ENCODE measurements at regions not wholly inside any gene's neighbourhood (a gene's known extent, or its start where the extent isn't known, plus 50 kb on each side); places are given as distances from the start of the nearest gene placed in this dataset.
"Not testable (repeated sequence)": the region's sequence is repeated elsewhere in the genome, so short reads cannot be mapped to it uniquely, and the experiment has no call there.

DNA sequence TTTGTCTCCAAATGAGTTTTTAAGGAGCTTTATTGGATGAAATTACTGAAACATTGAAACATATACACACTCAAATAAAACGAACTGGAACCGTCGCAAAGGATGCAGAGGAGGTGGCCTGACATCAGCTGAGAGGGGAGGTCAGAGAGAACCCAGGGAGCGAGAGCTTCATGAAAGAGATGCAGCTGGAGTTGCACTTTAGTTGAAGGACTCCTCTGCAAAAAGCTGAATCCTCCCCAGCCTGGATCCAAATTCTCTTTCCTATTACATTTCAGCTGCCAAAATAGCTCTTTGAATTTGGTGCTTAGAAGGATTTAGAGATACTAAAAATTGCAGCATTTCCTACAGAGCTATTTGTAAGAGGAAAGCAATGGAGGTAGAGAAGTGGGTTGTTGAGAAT lies 140.0 kb upstream of the DPP6 start:
- DNase-seq, result no peak

DNA sequence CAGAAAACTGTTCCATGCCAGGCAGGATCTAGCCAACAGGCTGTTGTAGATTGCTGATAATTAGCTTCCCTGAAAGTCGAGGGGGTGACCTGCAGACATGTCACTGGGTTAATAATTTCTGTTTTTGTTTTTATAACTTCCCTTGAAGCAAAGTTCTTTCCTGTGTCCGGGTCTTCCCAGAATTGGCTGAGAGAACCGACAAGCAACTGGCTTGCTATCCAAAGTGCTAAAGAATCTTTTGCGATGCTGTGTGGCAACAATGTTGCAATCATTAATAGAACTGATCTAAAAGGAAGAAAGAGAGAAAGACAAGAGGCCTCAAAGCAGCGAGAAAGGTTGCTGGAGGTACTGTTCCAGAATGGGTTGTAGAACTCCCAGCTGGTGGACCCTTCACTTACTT lies 132.1 kb upstream of the DPP6 start:
- DNase-seq, result no peak

DNA sequence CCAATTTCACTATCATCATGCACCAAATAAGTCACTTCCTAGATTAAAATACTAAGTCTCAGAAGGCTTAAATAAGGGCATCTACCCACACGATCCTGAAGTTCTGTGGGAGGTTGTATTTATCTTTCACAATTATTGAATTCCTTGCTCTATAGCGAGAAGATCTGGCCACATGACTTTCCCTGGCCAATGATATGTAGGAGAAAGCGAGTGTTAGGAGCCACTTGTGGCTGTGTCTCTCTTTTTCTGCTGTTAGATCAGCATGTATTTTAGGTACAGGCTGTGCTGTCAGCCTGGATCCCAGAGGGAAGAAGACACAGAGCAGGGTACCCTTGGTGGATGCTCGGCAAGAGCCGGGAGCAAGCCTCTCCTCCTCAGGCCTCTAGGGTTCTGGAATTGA lies 131.3 kb upstream of the DPP6 start:
- no peak for DNase-seq

DNA sequence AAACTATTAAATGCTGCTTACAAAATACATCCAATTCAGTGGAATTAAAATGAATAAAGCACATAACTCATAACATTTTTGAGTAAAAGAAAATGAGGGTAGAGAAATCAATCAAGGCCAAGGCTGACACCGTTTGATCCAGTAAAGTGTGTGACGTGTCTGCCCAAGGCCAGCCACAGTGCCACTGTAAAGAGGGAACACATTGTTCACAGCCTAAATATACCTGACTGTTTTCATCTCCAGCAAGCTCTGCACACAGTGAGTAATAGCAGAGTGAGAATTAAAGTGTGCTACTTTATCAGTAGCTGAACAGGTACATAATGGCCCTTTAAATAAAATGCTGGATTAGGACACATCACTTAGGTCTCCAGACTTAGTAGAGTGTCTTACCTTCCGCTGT lies 130.8 kb upstream of the DPP6 start:
- no peak for DNase-seq

DNA sequence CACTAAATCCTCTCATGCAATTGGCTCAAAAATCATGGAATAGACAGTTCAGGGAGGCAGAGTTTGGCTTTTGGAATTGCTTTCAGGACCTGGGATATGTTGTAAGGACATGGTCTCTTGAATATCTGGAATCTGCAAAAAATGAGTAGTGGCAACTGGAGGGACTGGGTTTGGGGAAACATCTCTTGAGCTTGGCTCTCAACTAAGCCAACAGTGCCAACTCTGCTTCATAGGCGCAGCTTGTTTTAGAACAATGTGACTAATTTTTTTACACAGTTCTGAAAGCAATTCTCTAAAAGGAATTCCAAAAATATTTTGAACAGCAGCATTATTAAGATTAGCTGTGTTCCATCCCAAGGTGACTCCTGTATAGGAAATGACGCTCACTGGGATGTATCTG lies 121.5 kb upstream of the DPP6 start:
- DNase-seq, result no peak

DNA sequence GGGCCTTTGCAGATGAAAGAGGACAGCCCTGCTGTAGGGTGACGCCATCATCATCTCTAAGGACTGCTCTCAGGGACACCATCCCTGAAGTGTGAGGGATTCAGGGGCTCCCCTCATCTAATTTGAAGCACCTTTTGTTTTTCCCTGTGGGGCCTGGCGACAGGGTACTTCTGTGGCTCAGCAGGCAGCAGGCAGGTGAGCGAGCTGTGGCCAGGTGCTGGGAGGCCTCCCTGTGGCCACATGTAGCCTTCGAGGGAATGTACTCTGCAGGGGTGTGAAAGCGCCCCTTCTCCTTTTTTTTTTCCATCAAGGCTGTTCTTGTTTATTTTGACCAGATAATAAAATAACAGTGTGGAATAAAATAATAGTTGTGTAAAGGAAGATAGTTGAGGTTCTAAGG lies 118.2 kb upstream of the DPP6 start:
- DNase-seq, result no peak

DNA sequence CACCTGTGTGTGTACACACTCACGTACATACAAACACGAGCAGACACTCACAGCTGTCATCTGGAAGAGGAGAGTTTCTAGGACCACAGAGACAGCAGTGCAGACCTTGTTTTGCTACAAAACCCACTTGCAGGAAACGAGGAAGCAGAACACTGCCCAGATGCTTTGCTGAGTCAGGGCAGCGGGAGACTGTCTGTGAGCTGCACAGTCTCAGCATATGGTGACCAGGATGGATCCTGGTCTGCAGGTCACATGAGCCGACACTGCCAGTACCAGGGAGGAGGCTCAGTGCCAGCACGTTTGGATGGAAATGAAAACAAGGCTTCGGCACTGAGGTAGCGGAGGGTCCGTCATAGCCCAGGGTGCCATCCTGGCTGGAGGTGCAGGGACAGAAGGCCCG lies 117.6 kb upstream of the DPP6 start:
- no peak for DNase-seq

DNA sequence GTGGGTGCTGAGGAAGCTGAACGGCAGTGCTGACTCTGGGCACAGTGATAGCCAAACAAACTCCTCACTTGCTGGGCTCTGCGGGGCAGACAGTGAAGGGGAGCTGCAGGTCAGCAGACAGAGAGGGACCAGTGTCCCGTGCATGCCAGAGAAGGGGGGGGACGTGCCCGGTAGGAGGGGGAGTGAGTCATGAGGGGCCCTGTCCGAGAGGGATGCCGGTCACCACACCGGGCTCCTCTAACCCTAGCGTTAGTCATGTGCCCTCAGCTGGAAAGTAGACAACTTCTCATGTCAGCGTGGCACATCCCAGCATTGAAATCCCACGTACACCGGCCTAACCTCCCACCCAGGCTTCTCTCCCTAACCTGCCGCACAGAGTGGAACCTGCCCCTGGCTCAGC lies 117.1 kb upstream of the DPP6 start:
- no peak for DNase-seq

DNA sequence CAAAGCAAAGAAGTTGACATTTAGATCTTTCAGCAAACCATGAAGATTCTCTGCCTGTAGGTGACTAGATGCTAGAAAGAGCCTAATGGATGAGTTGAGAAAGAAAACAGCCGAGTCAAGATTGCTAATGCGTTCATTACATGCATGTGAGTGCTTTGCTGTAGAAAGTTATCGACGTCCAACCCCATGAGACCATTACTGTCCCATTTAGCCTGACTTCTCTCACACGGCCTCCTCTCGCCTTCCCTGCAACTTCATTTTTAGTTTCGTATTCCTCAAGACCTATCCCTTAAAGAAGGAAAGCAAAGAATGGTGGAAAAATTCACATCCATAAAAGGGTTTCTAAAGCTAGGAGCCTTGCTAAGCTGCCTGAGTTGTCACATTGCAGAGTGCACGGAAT lies 113.7 kb upstream of the DPP6 start:
- no peak for DNase-seq

DNA sequence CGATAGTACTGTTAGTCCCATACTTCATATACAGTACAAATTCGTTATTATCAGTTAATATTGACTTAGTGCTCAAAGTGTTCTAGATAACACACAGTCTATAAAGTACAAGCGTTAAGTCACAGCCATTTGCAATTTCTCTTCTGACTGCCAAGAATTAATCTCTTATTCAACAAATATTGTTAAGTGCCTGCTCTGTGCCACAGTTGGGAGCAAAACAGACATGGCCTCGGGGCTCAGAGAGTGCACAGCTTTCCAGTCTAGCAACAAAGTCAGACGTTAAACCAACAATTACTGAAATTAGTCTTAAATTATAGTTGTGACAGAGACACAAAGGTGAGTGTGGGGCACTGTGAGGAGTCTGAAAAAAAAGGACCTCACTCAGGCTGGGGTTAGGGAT lies 113.0 kb upstream of the DPP6 start:
- DNase-seq, result no peak

DNA sequence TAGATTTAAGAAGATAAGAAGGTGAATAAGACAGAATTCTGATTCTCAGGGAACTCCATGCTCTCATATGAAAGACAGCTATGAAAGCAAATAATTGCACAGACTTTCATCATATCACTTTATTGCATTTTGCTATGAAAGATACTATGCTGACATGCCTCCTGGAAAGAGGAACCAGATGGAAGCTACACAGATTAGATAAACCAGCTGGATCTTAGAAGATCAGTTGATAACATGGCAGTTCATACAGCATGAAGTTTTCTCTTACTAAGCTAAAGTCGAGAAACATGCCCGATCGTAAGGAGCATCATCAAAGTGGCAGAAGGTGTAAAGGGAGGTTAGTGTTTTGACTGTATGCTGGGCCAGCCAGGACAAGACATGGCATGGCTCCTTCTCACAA lies 112.5 kb upstream of the DPP6 start:
- no peak for DNase-seq

DNA sequence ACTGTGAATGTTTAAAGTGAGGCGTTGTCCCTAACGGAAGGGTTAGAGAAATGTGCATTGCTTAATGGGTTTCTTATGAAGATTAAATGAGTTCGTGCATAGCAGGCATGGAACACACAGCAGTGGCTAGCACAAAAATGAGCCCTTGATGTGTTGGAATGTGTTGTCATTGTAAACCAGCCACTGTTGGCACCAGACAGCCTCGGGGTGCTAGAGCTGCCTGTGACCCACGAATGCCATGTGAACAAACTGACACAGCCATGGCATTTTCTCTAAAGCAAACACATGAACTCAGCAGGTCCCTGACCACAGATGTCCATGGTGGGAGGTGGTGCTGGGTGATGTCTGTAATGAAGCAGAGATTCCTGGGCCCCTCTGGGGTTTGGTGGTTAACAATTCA lies 111.1 kb upstream of the DPP6 start:
- no peak for DNase-seq

DNA sequence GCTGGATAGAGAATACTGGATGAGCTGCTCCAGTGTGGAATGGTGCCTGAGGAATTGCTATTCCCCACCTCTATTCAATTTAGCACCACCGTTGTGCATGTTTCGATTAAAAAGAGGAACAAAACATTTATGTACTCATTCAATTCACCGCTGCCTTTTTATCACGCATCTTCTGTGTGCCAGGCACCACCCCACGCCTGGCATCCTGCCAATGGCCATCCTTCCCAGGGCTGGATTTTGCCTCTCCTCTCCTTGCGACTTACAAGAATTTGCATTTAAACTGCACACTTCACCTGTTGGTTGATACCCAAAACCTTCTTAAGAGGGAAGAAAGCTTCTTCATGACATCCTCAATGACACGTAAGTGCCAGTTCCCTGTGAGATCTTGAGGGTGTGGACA lies 110.2 kb upstream of the DPP6 start:
- no peak for DNase-seq

DNA sequence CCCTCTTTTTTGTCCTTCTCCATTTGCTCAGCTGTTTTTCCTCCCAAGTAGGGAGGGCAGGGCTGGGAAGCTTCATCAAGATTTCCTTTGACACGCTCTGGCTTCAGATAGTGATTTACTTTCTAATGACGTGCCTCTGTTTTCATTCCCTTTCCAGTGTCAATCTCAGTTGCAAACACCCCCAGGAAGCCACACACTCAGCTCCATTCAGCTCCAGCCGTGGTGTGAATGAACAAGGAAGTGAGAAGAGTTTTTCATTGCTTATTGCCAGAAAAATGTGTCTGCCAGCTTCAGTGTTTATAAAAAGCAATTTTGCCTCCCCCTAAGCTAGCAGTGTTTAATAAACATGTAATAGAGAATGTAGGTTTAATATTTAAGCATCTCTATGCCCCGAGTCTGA lies 108.7 kb upstream of the DPP6 start:
- DNase-seq, result no peak

DNA sequence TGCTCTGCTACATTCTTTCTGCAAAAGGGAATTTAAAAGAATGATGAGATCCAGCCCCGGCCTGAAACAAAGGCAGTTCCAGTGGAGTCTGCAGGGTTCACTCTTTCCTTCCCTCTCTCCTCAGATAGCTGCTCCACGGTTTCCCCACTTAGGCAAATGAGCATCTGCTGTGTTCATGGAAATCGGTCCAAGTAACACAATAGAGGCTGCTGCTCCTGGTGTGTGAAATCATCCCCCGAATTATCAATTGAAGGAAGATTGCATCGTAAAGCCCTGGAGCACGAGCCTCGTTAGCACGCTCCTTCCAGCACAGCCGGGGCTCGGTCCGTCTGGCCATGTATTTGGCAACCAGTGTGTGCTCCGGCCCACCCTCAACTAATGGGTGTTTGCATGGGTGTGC lies 108.3 kb upstream of the DPP6 start:
- DNase-seq, result no peak

DNA sequence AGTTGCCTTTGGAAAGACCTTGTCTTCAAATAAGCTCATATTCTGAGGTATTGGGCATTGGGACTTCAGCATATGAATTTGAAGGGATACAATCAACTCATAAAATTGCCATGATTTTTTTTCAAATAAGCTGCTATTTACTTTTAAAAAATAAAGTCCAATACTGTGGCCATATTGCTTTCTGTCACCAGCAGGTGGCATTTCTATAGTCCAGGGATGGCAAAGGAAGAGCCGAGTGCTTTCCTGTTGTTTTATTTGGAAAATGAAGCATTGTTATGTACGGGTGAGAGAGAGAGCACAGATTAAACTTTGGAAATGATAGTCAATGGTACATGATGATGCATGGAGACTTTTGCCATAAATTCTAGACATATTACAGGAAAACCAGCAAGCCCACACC lies 104.1 kb upstream of the DPP6 start:
- DNase-seq, result no peak

DNA sequence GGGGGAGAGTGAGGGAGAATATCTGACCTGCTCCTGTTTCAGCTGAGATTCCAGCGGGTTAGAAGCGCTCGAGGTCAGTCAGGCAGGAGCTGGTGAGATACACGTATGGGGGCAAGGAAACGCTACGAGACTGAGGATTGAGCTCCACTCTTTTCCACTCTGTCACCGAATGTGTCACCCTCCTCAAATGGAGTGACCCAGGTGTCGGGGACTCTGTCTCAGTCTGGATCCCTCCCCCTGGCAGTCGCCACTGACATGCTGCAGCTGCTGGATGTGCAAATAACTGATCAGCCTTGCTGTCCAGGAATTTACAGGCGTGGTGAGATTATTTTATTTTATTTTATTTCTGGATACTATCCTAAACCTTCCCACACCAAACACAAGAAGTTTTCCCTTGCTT lies 100.9 kb upstream of the DPP6 start:
- no peak for DNase-seq

DNA sequence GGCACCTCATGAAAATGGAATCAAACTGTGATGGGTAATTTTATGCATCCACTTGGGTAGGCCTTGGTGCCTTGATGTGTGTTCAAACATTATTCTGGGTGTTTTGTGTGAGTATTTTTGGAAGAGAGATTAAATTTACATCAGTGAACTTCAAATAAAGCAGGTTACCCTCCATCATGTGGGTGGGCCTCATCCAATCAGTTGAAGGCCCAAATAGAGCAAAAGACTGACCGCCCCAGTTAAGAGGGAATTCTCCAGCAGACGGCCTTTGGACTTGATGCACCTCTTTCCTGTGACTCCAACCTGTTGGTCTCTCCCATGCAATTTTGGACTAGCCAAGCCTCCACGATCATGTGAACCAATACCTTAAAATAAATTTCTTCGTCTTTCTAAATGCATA lies 97.7 kb upstream of the DPP6 start:
- DNase-seq, result no peak

DNA sequence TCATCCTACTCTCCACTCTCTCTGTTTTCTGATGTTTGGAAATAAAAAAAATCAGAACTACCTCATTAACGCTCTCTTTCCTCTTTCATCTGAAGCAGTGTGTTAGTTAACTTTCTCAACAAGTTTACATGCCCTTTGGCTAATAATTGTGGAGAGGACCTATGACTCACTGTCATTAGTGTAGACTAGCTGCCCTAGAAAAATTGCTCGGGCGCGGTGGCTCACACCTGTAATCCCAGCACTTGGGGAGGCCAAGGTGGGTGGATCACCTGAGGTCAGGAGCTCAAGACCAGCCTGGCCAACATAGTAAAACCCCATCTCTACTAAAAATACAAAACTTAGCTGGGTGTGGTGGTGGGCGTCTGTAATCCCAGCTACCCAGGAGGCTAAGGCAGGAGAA lies 94.5 kb upstream of the DPP6 start:
- DNase-seq, result not testable (repeated sequence)

DNA sequence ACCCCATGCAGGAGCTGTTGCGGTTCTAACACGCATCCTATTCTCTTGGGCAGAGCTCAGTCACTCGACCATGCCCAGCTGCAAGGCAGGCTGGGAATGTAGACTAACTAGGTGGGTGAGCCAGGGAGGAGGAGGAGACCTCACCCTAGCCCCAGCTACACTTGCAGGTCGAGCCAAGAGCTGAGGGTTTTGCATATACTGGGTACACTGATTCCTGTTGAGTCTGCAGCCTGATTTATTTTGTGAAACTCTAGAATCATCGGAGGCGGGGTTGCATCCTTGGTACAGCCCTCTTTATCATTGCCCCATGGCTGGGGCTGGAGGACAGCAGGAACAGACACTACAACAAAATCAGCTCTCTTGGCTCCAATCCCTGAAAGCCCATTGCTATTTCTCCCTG lies 93.8 kb upstream of the DPP6 start:
- not testable (repeated sequence) for DNase-seq

DNA sequence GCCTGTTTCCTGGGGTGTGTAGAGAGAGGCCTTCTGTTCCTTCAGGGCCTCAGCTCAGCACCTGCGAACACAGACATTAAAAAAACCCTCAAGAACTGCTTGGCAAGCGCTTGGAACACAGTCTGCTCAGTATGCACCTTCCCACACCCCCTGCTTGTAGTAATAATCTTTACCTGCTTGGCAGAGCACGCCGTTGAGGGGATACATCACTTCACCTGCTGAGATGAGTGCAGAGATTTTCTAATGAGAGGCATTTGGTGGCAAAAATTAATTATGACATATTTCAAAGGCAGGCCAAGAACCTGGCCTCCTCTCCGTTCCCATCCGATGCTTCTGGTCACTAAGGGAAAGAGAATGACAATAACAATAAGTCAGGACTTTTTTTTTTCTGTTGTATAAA lies 93.4 kb upstream of the DPP6 start:
- DNase-seq, result not testable (repeated sequence)

DNA sequence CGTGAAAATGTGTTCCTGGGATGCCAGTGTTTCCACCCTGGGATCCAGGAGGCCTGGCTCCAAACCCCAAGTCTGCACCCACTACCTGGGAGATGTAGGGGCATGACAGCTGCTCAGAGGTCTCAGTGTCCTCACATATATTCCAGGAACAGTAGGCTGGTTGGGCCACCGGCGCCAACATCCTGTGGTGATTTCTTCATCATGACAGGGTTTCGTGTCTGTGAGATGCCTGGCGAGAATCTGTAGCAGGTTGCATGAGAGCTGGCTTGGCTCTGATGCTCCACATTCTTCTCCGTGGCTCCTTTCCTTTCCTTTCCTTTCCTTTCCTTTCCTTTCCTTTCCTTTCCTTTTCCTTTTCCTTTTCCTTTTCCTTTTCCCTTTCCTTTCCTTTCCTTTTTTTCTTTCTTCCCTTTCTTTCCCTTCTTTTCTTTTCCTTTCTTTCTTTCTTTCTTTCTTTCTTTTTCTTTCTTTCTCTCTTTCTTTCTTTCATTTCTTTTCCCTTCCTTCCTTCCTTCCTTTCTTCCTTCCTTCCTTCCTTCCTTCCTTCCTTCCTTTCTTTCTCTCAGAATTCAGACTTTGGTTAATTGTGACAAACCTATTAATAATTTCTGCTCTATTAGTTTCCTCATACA lies 87.6 kb upstream of the DPP6 start:
- DNase-seq, result not testable (repeated sequence)

DNA sequence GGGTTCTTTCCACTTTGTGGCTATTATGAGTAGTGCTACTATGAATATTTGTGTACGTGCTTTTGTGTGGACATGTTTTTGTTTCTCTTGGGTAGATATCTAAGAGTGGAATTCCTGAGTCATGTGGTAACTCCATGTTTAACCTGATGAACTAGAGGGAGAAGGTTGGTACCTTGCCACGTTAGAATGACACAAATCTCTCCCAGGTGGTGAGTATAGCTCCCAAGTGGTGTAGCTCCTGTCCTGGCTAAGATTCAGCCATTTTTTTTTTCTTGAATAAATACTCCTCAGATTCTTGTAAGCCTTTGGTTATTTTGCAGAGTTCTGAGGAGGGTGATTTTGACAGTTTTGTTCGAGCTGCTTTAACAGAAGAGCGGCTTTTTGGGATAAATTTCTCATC lies 83.2 kb upstream of the DPP6 start:
- DNase-seq, result not testable (repeated sequence)

DNA sequence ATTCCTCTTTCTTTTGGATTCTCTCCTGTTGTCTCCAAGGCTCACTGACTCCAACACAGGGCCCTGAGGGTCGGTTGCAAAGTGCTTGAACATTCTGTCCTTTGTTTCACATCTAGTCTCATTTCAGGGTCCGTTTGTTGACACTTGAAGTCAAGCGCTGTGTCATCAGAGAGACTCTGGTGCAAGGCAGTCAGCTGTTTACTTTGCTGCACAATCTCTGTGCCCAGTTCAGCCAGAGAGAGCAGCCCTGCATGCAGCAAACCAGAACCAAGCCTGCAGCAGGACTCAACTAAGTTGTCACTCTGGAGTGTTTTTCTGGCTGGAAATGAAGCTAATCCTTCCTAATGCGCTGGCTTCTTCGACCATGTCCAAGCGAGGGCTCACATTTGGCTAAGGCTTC lies 77.6 kb upstream of the DPP6 start:
- DNase-seq, result not testable (repeated sequence)

DNA sequence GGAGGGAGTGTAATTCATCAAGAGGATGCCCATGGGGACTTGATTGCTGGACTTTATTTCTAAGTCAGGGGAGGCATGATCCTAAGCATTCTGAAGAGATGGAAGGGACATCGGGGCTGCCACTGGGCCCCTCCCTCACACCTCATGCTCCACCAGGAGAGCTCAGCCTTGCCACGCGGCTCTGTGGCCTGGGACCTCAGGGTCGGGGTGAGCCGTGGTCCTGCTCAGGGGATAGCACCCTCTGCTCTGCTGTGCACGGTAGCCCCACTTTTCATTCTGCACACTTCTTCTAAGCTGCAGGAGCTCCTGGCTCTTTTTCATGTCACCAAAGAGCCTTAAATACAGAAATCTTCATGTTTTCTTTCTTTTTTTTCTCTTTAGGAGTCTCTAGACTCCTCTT lies 75.5 kb upstream of the DPP6 start:
- not testable (repeated sequence) for DNase-seq

DNA sequence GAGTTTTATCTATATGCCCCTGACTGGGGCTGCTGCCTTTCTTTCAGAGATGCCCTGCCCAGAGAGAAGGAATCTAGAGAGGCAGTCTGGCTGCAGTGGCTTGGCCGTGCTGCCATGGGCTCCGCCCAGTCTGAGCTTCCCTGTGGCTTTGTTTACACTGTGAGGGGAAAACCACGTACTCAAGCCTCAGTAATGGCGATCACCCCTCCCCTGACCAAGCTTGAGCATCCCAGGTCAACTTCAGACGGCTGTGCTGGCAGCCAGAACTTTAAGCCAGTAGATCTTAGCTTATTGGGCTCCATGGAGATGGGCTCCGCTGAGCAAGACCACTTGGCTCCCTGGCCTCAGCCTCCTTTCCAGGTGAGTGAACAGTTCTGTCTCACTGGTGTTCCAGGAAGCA lies 69.0 kb upstream of the DPP6 start:
- not testable (repeated sequence) for DNase-seq
